Neural crest cell (in vitro differentiated cells): ENCODE measurements at regions not wholly inside any gene's neighbourhood (a gene's known extent, or its start where the extent isn't known, plus 50 kb on each side); places are given as distances from the start of the nearest gene placed in this dataset.

Source experiments
- DNase-seq: peaks from one replicate; pipeline ENCODE4 v3.0.0; 2021; ENCODE audit warnings: low read depth, mixed read lengths, low spot score
- H3K27ac Mint-ChIP-seq: one replicate; pipeline ENCODE4 v1.8.0; 2021; ENCODE audit warnings: mild to moderate bottlenecking, mixed read lengths; ENCODE audit not compliant: unreplicated experiment
- H3K27me3 Mint-ChIP-seq: 2 replicates; pipeline ENCODE4 v1.8.0; 2021; ENCODE audit warnings: low read depth, mild to moderate bottlenecking, mixed read lengths
- H3K36me3 Mint-ChIP-seq: 2 replicates; pipeline ENCODE4 v1.8.0; 2021; ENCODE audit warnings: low read depth, mild to moderate bottlenecking, mixed read lengths
- H3K4me1 Mint-ChIP-seq: 2 replicates; pipeline ENCODE4 v1.8.0; 2021; ENCODE audit warnings: mixed read lengths
- H3K4me3 Mint-ChIP-seq: one replicate; pipeline ENCODE4 v1.8.0; 2021; ENCODE audit warnings: mild to moderate bottlenecking, mixed read lengths
- H3K9me3 Mint-ChIP-seq: 2 replicates; pipeline ENCODE4 v1.8.0; 2021; ENCODE audit warnings: mixed read lengths
- TF ChIP-seq, protein P1 (sequence below): fragments of 200-600 bp; sonication (generic); conservative IDR thresholded peaks from 2 replicates; pipeline ENCODE4 v1.5.0; 2021; ENCODE audit warnings: antibody characterized with exemption, mild to moderate bottlenecking

DNA sequence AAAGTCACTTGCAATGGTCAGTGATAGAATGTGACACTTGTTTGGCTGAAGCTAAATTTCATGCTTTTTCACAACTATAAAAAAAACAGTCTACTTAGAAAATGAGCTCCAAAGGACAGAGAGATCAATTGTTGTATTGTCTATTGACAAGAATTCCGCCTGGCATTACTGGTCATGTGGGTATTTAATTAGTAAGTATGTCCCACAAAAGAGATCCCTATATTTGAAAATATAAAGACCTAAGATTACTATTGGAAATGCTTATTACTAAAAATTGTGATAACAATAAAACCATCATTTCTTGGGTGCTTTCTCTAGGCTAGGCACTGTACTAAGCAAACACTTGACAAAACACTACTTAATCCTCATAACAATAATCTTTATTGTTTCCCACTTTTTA lies 745.2 kb upstream of the C9orf72 start:
- TF ChIP-seq, protein P1, sequence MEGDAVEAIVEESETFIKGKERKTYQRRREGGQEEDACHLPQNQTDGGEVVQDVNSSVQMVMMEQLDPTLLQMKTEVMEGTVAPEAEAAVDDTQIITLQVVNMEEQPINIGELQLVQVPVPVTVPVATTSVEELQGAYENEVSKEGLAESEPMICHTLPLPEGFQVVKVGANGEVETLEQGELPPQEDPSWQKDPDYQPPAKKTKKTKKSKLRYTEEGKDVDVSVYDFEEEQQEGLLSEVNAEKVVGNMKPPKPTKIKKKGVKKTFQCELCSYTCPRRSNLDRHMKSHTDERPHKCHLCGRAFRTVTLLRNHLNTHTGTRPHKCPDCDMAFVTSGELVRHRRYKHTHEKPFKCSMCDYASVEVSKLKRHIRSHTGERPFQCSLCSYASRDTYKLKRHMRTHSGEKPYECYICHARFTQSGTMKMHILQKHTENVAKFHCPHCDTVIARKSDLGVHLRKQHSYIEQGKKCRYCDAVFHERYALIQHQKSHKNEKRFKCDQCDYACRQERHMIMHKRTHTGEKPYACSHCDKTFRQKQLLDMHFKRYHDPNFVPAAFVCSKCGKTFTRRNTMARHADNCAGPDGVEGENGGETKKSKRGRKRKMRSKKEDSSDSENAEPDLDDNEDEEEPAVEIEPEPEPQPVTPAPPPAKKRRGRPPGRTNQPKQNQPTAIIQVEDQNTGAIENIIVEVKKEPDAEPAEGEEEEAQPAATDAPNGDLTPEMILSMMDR: no peak
- no peak for DNase-seq
- Mint-ChIP-seq H3K9me3 (no peaks in the 10 kb centered on the region), H3K36me3 (no peaks in the 10 kb centered on the region), H3K4me3 (no peak overlapping the region), H3K27me3 (no peaks in the 10 kb centered on the region), H3K27ac (no peak overlapping the region), H3K4me1 (peaks cover 34% of the 10 kb centered on the region)

DNA sequence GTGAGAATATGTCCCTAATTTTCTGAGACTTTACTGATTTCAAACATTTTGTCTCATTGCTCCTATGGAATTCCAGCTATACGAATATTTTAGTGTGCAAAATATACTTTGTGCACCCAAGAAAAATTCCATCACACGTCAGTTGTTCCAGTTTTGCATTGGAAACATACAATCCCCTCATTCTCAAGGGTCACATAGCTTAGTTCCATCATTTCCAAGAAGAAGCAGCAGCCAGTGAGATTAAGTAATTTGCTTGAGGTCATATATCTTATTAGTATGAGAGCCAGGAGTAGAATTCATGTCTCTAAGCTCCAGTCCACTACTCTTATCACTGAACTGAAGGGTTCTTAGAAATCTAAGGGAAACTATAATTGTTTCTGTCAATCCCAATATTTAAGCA lies 746.7 kb upstream of the C9orf72 start:
- Mint-ChIP-seq H3K4me3 (no peak overlapping the region), H3K27ac (no peak overlapping the region), H3K4me1 (peaks cover 34% of the 10 kb centered on the region), H3K27me3 (no peaks in the 10 kb centered on the region), H3K9me3 (no peaks in the 10 kb centered on the region), H3K36me3 (no peaks in the 10 kb centered on the region)
- DNase-seq: no peak
- TF ChIP-seq, protein P1: no peak

DNA sequence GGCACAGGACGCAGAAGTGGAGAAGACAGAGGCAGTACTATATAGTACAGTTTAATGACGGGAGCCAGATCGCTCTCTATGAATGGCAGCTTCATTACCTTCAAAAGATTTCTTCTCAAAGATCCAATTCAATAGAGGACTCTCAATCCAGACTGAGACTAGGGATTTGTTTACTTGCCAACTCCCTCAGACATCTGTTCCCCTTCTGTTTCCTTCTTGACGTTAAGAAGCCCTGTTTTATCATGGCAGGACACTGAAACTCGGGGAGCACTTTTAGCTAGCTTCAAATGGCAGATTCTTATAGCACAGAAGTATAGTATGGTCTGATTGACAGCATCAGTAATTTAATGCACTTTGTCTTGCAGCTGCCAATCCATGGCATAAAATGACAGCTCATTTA lies 747.3 kb upstream of the C9orf72 start:
- H3K36me3 Mint-ChIP-seq: no peaks in the 10 kb centered on the region
- no peak overlapping the region for H3K27ac Mint-ChIP-seq
- H3K4me1 Mint-ChIP-seq: peaks cover 34% of the 10 kb centered on the region
- H3K4me3 Mint-ChIP-seq: no peak overlapping the region
- H3K9me3 Mint-ChIP-seq: no peaks in the 10 kb centered on the region
- H3K27me3 Mint-ChIP-seq: no peaks in the 10 kb centered on the region
- DNase-seq: no peak
- TF ChIP-seq, protein P1: no peak

DNA sequence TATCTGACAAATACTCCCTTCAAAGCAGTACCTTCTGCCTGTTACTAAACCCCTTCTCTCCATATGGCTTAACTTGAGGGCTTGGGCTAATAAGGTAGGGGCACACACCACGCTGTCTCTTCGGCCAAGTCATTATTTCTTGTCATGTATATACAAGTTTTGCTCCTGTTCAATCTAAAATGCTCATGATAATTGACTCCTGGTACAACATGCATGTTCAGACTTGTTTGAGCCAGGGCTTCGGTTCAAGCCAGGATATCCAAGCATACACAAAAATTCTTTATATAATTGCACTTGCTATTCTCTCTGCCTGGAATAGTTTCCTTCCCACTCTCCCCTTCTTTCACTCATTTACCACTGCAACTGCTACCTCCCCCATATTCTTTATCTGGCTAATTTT lies 756.0 kb upstream of the C9orf72 start:
- peaks cover 3% of the 10 kb centered on the region for H3K9me3 Mint-ChIP-seq

DNA sequence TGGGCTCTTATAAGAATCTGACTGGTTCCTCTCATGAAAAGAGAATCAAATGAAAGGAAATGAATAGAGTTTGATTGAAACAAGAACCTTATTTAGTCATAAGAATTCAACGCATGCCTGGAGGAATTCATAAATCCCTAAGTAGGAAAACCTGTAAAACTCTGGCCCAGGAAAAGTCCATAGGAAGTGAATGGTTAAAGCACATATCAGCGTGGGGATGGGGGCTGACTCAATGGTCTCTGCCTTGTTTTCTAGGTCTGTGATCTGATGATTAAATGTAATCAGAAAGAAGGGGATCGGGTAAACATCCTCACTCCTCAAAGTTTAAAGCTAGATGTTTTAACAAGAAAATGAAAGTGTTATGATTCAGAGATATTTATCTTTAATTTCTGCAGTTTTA lies 759.4 kb upstream of the C9orf72 start:
- TF ChIP-seq, protein P1: no peak
- Mint-ChIP-seq H3K9me3 (no peaks in the 10 kb centered on the region), H3K4me1 (peaks cover 12% of the 10 kb centered on the region), H3K36me3 (no peaks in the 10 kb centered on the region), H3K27ac (no peak overlapping the region), H3K4me3 (no peak overlapping the region), H3K27me3 (no peaks in the 10 kb centered on the region)
- DNase-seq: no peak

More for the DNA sequence above, 756.0 kb upstream of the C9orf72 start:
- H3K4me1 Mint-ChIP-seq: peaks cover 12% of the 10 kb centered on the region
- DNase-seq: no peak
- TF ChIP-seq, protein P1: no peak
- H3K27me3 Mint-ChIP-seq: no peaks in the 10 kb centered on the region
- H3K27ac Mint-ChIP-seq: no peak overlapping the region
- H3K4me3 Mint-ChIP-seq: no peak overlapping the region
- H3K36me3 Mint-ChIP-seq: no peaks in the 10 kb centered on the region

DNA sequence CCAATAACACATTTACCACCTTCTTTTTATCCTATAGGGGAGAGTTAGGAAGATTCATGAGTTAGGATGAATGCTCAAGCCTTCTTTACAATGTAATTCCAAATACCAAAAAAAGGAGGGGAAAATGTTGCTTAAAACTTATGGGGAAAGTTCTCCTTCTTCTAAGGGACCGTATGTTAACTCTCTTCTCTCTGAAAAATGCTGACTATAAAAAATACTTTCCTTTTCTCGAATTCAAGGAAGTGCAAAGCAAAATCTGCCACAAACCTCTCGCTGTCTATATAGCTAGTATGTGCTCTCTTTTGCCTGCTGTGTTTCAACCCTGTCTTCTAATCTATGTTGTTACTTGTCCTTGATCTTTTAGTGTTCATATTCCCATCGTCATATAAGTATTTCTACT lies 768.6 kb upstream of the C9orf72 start:
- no peak overlapping the region for H3K27ac Mint-ChIP-seq
- no peaks in the 10 kb centered on the region for H3K4me1 Mint-ChIP-seq
- H3K27me3 Mint-ChIP-seq: no peaks in the 10 kb centered on the region
- peaks cover 3% of the 10 kb centered on the region for H3K9me3 Mint-ChIP-seq
- H3K4me3 Mint-ChIP-seq: no peak overlapping the region
- TF ChIP-seq, protein P1: no peak
- no peak for DNase-seq
- H3K36me3 Mint-ChIP-seq: peaks cover 4% of the 10 kb centered on the region
